C1 segment of cervical spinal cord (tissue), 14 donors: ENCODE measurements at regions not wholly inside any gene's neighbourhood (a gene's known extent, or its start where the extent isn't known, plus 50 kb on each side); places are given as distances from the start of the nearest gene placed in this dataset.

Experiments
- DNase-seq, 14 donors: peaks; one replicate each; lab custom pipeline; 2025; lab: John Stamatoyannopoulos, UW

- DNase-seq, result no peak
These were observed 55.0 kb downstream of the GPR6 start for GRCh38 chr6:110033101-110033500.

- DNase-seq, result no peak
These were observed 55.9 kb downstream of the GPR6 start for GRCh38 chr6:110033749-110034666.

- DNase-seq, result no peak
These were observed 56.5 kb downstream of the GPR6 start for GRCh38 chr6:110034667-110035036.

GRCh38 chr6:110035321-110035720 is 57.2 kb downstream of the GPR6 start:
- no peak for DNase-seq

- no peak for DNase-seq
These were observed 58.5 kb downstream of the GPR6 start for GRCh38 chr6:110036408-110037302.

GRCh38 chr6:110037726-110038295 is 59.7 kb downstream of the GPR6 start:
- DNase-seq, result no peak

- peak in 12 of 14 donors; percentile 21 to 73 (median 45) for DNase-seq
These were observed 61.4 kb downstream of the GPR6 start for GRCh38 chr6:110039364-110039980.

- no peak for DNase-seq
These were observed 61.9 kb downstream of the GPR6 start for GRCh38 chr6:110039981-110040383.

- no peak for DNase-seq
These were observed 62.6 kb downstream of the GPR6 start for GRCh38 chr6:110040716-110041115.

GRCh38 chr6:110041126-110041525 is 63.0 kb downstream of the GPR6 start:
- no peak for DNase-seq

- DNase-seq, result no peak
These were observed 63.7 kb downstream of the GPR6 start for GRCh38 chr6:110041830-110042229.

GRCh38 chr6:110042670-110043296 is 64.7 kb downstream of the GPR6 start:
- no peak for DNase-seq

GRCh38 chr6:110043366-110043994 is 65.4 kb downstream of the GPR6 start:
- DNase-seq, result peak in 1 of 14 donors; percentile 43

- no peak for DNase-seq
These were observed 66.0 kb downstream of the GPR6 start for GRCh38 chr6:110044096-110044495.

GRCh38 chr6:110044622-110045021 is 66.5 kb downstream of the GPR6 start:
- no peak for DNase-seq

GRCh38 chr6:110048221-110048875 is 70.2 kb downstream of the GPR6 start:
- no peak for DNase-seq

- DNase-seq, result no peak
These were observed 71.8 kb downstream of the GPR6 start for GRCh38 chr6:110049696-110050439.
